LoVo (cell line): ENCODE measurements at regions not wholly inside any gene's neighbourhood (a gene's known extent, or its start where the extent isn't known, plus 50 kb on each side); places are given as distances from the start of the nearest gene placed in this dataset.
"Not testable (repeated sequence)": the region's sequence is repeated elsewhere in the genome, so short reads cannot be mapped to it uniquely, and the experiment has no call there.

Experiments used
- DNase-seq: peaks from one replicate; pipeline ENCODE4 v3.0.0-alpha.2; 2016; ENCODE audit warnings: low spot score

DNA sequence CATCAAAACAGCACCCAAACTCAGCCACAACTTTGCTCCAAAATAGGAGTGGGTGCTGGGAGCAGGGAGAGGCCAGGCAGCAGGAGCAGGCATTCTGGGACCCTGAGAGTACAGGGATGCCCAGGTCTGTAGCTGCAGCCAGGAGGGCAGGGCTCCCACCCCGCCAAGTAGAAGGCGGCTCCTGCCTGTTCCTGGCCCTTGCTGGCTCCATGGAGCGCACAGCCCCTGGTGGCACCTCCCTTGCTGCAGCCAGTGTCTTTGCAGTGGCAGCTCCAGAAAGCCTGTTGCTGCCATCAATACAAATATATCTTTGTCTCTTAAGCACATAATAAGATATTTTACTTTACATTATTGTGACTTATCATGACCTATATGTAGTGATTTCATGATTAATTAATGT, 1096.5 kb downstream of the FSCB start:
- no peak for DNase-seq

- DNase-seq: no peak
Observed at GRCh38 chr14:43408472-43408871, 1098.6 kb downstream of the FSCB start.

- no peak for DNase-seq
Observed at GRCh38 chr14:43407706-43408105, 1099.4 kb downstream of the FSCB start.

DNA sequence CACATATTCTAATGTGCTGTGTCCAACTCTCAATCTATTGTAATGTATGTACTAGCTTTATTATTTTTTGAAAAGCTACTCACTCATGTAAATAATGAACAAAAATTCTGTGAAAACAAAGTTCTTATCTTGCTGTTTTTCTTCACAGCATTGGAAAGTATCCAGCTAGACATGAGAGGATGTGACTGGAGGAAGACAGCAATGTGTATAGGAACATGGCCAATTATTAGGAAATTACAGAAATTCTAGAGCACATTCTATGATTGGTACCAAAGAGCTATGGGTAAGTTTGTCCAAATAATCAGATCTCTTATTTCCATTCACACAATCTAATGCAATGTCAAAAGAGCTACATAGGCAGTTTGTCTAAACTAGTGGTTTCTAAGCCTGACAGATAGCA, 1100.2 kb downstream of the FSCB start:
- DNase-seq: no peak

- DNase-seq: no peak
Observed at GRCh38 chr14:43399289-43399688, 1107.8 kb downstream of the FSCB start.

- DNase-seq: not testable (repeated sequence)
Observed at GRCh38 chr14:43370565-43370896, 1136.6 kb downstream of the FSCB start.

DNA sequence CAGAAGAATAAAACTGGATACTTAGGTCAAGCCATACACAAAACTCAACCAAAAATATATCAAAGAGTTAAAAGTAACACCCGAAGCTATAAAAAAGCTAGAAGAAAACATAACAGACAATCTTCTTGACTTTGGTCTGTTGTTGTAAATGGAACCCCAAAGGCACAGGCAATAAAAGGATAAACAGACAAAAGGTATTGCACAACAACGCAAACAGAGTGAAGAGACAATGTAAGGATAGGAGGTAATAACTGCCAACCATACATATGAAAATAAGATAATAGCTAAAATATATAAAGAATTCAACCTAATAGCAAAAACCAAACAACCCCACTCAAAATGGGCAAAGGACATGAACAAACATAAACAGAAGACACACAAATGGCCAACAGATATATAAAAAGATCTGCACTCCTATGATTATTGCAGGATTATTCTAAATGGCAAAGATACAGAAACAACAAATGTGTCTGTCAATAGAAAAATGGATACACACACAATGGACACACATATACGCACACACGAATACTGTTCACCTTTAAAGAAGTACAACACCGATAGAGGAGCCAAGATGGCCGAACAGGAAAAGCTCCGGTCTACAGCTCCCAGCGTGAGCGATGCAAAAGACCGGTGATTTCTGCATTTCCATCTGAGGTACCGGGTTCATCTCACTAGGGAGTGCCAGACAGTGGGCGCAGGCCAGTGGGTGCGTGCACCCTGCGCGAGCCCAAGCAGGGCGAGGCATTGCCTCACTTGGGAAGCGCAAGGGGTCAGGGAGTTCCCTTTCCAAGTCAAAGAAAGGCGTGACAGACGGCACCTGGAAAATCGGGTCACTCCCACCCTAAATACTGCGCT, 1137.1 kb downstream of the FSCB start:
- DNase-seq: no peak

DNA sequence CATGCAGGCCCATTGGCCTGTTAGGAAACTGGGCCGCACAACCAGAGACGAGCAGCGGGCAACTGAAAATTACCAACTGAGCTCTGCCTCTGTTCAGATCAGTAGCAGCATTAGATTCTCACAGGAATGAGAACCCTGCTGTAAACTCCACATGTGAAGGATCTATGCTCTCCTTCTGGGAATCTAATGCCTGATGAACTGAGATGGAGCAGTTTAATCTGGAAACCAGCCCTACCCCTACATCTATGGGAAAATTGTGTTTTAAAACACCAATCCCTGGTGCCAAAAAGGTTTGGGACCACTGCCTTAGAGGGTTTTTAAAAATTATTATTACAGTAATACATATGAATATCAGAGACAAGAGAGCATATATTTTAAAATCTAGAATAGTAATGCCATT, 1144.5 kb downstream of the FSCB start:
- DNase-seq: no peak

- no peak for DNase-seq
Observed at GRCh38 chr14:43361751-43362150, 1145.3 kb downstream of the FSCB start.

GRCh38 chr14:43360239-43360638, 1146.8 kb downstream of the FSCB start:
- DNase-seq: no peak

GRCh38 chr14:43359317-43359716, 1147.8 kb downstream of the FSCB start:
- DNase-seq: no peak

DNA sequence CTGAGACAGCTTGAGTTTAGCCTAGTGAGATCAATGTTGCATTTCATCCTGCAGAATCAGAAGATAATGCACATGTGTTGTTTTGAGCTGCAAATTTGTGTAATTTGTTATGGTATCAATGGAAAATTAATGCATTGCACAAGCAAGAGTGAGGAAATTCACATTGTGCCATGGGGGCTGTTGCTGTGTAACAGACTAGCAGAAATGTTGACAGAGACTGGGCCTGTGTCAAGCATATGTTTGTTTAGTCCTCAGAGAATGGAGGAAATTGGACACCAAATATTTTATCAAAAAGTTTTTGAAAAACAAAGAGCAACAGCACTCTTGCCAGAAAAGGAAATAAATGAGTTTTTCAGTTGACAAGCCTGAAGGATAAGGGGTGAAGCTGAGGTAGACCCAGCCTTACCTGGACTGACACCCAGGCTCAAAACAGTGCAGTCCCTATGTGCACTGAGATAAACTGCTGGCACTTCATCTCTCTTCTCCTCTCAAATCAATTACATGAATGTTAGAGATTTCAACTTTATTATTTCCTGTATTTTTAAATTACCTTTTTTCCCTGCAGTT, 1150.0 kb downstream of the FSCB start:
- DNase-seq: no peak

DNA sequence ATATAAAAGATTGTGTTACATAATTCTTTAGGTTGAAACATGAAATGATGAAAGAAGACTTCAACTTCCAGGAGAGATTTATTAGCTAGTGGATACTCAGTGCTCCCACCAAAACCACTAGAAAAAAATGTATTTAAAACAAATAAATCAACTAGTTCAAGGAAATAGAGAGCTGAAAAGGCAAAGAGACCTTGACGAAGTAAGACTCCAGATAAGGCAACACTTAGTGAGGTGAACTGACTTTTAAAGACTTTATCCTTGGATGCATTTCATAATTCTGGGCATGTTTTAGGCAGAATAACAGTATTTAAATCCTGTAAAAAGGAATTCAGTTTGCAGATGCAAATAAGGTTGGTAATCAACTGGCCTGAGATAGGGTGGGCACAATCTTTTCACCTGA, 1150.7 kb downstream of the FSCB start:
- no peak for DNase-seq

GRCh38 chr14:43341921-43342320, 1165.2 kb downstream of the FSCB start:
- DNase-seq: no peak

- no peak for DNase-seq
Observed at GRCh38 chr14:43338713-43339112, 1168.4 kb downstream of the FSCB start.

DNA sequence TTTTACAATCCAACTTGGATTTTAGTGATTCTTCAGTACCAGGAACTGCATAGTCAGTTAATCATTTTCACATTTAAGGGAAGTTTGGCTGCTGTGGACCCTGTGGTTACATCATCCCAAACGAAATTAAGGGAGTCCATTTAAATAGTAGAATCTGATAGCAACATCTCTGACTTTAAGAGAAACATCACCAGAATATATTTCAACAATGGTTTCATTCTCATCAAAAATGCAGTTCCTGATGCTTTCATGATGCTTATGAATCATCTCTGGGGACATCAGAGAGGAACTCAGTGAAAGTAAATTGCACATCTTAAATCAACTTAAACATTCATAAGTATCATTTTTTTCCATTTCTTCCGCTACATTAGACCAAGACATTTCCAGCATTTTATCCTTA, 1170.7 kb downstream of the FSCB start:
- DNase-seq: no peak

GRCh38 chr14:43326501-43327407, 1180.3 kb downstream of the FSCB start:
- DNase-seq: not testable (repeated sequence)

DNA sequence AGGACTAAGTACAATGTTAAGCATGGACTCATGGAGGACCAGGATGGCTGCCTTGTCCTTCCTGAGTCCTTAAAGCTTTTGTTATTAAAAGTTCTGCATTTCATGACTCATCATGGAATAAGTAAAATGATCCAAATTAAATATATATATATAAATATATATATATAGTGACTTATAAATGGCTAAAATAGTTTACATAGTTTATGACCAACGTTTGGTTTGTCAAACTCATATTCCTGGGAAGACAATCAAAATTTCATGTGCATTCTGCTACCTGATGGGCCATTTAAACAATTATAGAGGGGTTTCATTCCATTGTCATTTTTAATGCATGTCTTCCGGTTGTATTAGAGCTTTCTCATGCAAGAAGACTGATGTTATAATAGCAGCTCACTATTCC, 1190.7 kb downstream of the FSCB start:
- no peak for DNase-seq

GRCh38 chr14:43313719-43314118, 1193.4 kb downstream of the FSCB start:
- no peak for DNase-seq

DNA sequence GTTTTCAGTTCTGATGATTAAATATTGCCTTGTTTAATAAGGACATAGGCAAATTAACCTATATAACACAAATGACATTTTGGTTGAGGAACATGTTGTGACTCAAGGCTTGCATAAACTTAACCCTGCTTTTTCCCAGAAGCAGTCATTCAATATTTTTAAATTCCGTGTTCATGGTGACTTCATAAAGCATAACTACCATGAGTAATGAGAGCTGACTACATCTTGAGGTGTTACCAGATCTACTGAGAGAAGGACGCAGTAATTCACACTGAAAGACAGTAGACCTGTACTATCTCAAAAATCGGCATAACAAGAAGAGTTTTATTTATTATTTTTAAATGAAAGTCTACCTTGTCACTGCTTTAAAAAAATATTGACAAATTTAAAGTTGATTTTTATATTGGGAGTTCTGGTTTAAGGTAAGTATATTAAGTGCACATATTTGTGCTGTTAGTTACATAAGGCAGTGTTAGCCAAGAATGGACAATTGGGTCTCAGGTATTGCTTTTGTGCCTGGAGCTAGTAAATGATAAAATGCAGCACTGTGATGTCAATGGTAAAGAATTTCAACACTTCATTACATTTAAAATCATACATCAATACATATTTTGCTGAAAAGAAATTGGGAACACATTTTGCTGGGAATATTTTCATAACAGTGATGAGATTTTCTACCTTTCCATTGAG, 1198.5 kb downstream of the FSCB start:
- no peak for DNase-seq

DNA sequence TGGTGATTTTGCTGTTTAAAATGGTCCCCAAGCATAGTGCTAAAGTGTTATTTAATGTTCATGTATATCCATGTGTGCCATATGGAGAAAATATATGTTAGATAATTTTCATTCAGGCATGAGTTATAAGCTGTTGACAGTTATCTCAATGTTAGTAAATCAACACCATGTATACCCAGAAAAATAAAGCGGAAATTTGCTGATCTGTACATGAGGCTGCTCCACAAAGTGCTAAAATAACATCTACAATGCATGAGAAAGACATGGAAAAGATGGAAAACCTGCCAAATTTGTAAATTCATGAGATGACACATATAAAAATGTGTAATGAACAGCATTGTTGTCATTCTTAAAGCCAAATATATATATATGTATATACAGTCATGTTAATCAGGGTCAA, 1199.2 kb downstream of the FSCB start:
- DNase-seq: no peak

- DNase-seq: no peak
Observed at GRCh38 chr14:43306053-43306452, 1201.0 kb downstream of the FSCB start.
